Activated CD4-positive, CD25-positive, alpha-beta regulatory T cell (primary cell): ENCODE measurements at regions not wholly inside any gene's neighbourhood (a gene's known extent, or its start where the extent isn't known, plus 50 kb on each side); places are given as distances from the start of the nearest gene placed in this dataset.
"Not testable (repeated sequence)": the region's sequence is repeated elsewhere in the genome, so short reads cannot be mapped to it uniquely, and the experiment has no call there.

Experiments
- DNase-seq, 4 experiments: peaks; one replicate each; lab custom pipeline; 2025; lab: John Stamatoyannopoulos, UW

- no peak for DNase-seq
Observed at GRCh38 chr2:84288293-84288692, 170.8 kb downstream of the SUCLG1 start.

GRCh38 chr2:84286878-84287277 lies 172.2 kb downstream of the SUCLG1 start:
- no peak for DNase-seq

GRCh38 chr2:84285056-84285747 lies 173.9 kb downstream of the SUCLG1 start:
- no peak for DNase-seq

- DNase-seq = no peak
Observed at GRCh38 chr2:84283506-84283905, 175.6 kb downstream of the SUCLG1 start.

- no peak for DNase-seq
Observed at GRCh38 chr2:84281510-84281909, 177.6 kb downstream of the SUCLG1 start.

GRCh38 chr2:84280873-84281272 lies 178.2 kb downstream of the SUCLG1 start:
- no peak for DNase-seq

- DNase-seq = no peak
Observed at GRCh38 chr2:84278386-84278785, 180.7 kb downstream of the SUCLG1 start.

- DNase-seq = no peak
Observed at GRCh38 chr2:84276590-84277255, 182.4 kb downstream of the SUCLG1 start.

GRCh38 chr2:84273406-84273805 lies 185.7 kb downstream of the SUCLG1 start:
- DNase-seq = no peak

GRCh38 chr2:84271977-84272376 lies 187.1 kb downstream of the SUCLG1 start:
- no peak for DNase-seq

- no peak for DNase-seq
Observed at GRCh38 chr2:84257831-84258230, 201.2 kb downstream of the SUCLG1 start.

- no peak for DNase-seq
Observed at GRCh38 chr2:84251651-84252302, 207.3 kb downstream of the SUCLG1 start.

GRCh38 chr2:84249140-84249539 lies 209.9 kb downstream of the SUCLG1 start:
- DNase-seq = no peak

GRCh38 chr2:84247532-84247931 lies 211.5 kb downstream of the SUCLG1 start:
- DNase-seq = no peak

GRCh38 chr2:84243788-84244733 lies 215.0 kb downstream of the SUCLG1 start:
- DNase-seq = no peak

- no peak for DNase-seq
Observed at GRCh38 chr2:84238907-84239306, 220.2 kb downstream of the SUCLG1 start.

GRCh38 chr2:84236288-84236687 lies 222.8 kb downstream of the SUCLG1 start:
- no peak for DNase-seq

- no peak for DNase-seq
Observed at GRCh38 chr2:84234103-84234502, 225.0 kb downstream of the SUCLG1 start.

GRCh38 chr2:84231478-84231877 lies 227.6 kb downstream of the SUCLG1 start:
- no peak for DNase-seq

GRCh38 chr2:84224121-84224520 lies 235.0 kb downstream of the SUCLG1 start:
- no peak for DNase-seq

- no peak for DNase-seq
Observed at GRCh38 chr2:84223191-84223590, 235.9 kb downstream of the SUCLG1 start.

GRCh38 chr2:84221102-84221501 lies 238.0 kb downstream of the SUCLG1 start:
- DNase-seq = not testable (repeated sequence)
